HCT116 (cell line): ENCODE measurements at regions not wholly inside any gene's neighbourhood (a gene's known extent, or its start where the extent isn't known, plus 50 kb on each side); places are given as distances from the start of the nearest gene placed in this dataset.

Source experiments
- ATAC-seq: fragments of 200-7000 bp; cut with Tn5 transposase; 2 replicates; pipeline ENCODE4 v1.9.1; 2020; ENCODE audit warnings: mild to moderate bottlenecking, moderate library complexity
- BruUV-seq: library from RNA; stranded (reverse); fragments of 400-500 nt; replicated peaks from 2 replicates; lab custom pipeline; 2021; lab: Mats Ljungman, UMichigan
- CTCF ChIA-PET: fragments of 300-600 bp; sonication (Branson Sonifier 250); formaldehyde crosslinking; loops from one replicate; lab custom pipeline; 2021; ENCODE audit warnings: antibody characterized with exemption; lab: Charles Lee
- POLR2A ChIA-PET: fragments of 300-600, 350-600 bp; sonication (Branson Sonifier 250); formaldehyde crosslinking; loops from one replicate; lab custom pipeline; 2021; ENCODE audit warnings: antibody characterized with exemption; lab: Charles Lee
- RAD21 ChIA-PET, 2 experiments: fragments of 300-600 bp; sonication (Branson Sonifier 250); formaldehyde crosslinking; loops; one replicate each; lab custom pipeline; 2023; ENCODE audit warnings: low total read pairs in 2 of 2; ENCODE audit not compliant: uncharacterized antibody in 2 of 2, unreplicated experiment in 2 of 2, low non-redundant PET in 1 of 2; lab: Charles Lee
- DNase-seq: peaks from one replicate; pipeline ENCODE4 v3.0.0-alpha.2; 2010; ENCODE audit warnings: low read depth, low spot score
- H2AFZ ChIP-seq: fragments of 200-600 bp; shearing (Covaris generic), sonication (generic); 2 replicates; pipeline ENCODE4 v1.6.1; 2017; ENCODE audit warnings: low read depth, mixed run types, mixed read lengths, antibody characterized with exemption, low read length; ENCODE audit not compliant: poor library complexity, severe bottlenecking
- H3K27ac ChIP-seq: 2 replicates; pipeline ENCODE4 v1.5.1; 2012; ENCODE audit warnings: low read depth, low read length
- H3K27me3 ChIP-seq: fragments of 200-600 bp; sonication (generic); 2 replicates; pipeline ENCODE4 v1.6.1; 2016; ENCODE audit warnings: mixed run types, low read length, mixed read lengths; ENCODE audit not compliant: insufficient read depth
- H3K36me3 ChIP-seq, 2 experiments: fragments of 200-500 bp in 1 of 2; fragments of 200-600 bp in 1 of 2; sonication (Bioruptor generic) in 1 of 2; sonication (generic) in 1 of 2; 2 replicates each; pipeline versions ENCODE4 v1.5.1 to v1.6.1; 2014 to 2016; ENCODE audit warnings: low read length in 2 of 2, inconsistent platforms in 1 of 2, mixed read lengths in 1 of 2, mixed run types in 1 of 2; ENCODE audit not compliant: insufficient read depth in 2 of 2, control insufficient read depth in 1 of 2
- H3K4me1 ChIP-seq, 2 experiments: fragments of 200-600 bp in 1 of 2; sonication (generic) in 1 of 2; 2 replicates each; pipeline versions ENCODE4 v1.5.1 to v1.6.1; 2012 to 2017; ENCODE audit warnings: low read length in 2 of 2, inconsistent platforms in 1 of 2, mild to moderate bottlenecking in 1 of 2, mixed read lengths in 1 of 2, mixed run types in 1 of 2, moderate library complexity in 1 of 2; ENCODE audit not compliant: insufficient read depth in 2 of 2, control insufficient read depth in 1 of 2
- H3K4me2 ChIP-seq: fragments of 200-600 bp; sonication (generic); 2 replicates; pipeline ENCODE4 v1.6.1; 2017; ENCODE audit warnings: mixed run types, low read length, mixed read lengths
- H3K4me3 ChIP-seq, 2 experiments: fragments of 200-600 bp in 1 of 2; sonication (generic) in 1 of 2; replicated peaks in 1 of 2; 2 replicates each; pipeline ENCODE4 v1.5.1; 2011 to 2016; ENCODE audit warnings: low read length in 2 of 2, control low read depth in 1 of 2, low read depth in 1 of 2, mild to moderate bottlenecking in 1 of 2, mixed read lengths in 1 of 2, mixed run types in 1 of 2
- H3K79me2 ChIP-seq: fragments of 200-600 bp; sonication (generic); 2 replicates; pipeline ENCODE4 v1.6.1; 2017; ENCODE audit warnings: mild to moderate bottlenecking, mixed run types, low read length, moderate library complexity, mixed read lengths; ENCODE audit not compliant: insufficient read depth
- H3K9ac ChIP-seq: fragments of 200-600 bp; sonication (generic); 2 replicates; pipeline ENCODE4 v1.6.1; 2016; ENCODE audit warnings: low read length, mixed read lengths
- H3K9me2 ChIP-seq: fragments of 200-600 bp; sonication (generic), shearing (Covaris generic); 2 replicates; pipeline ENCODE4 v1.6.1; 2017; ENCODE audit warnings: mixed run types, mild to moderate bottlenecking, moderate library complexity; ENCODE audit not compliant: insufficient read depth
- H3K9me3 ChIP-seq, 2 experiments: fragments of 200-500 bp in 1 of 2; fragments of 200-600 bp in 1 of 2; sonication (Bioruptor generic) in 1 of 2; sonication (generic) in 1 of 2; 2 replicates each; pipeline ENCODE4 v1.6.1; 2014 to 2017; ENCODE audit warnings: low read length in 2 of 2, mixed read lengths in 2 of 2, inconsistent platforms in 1 of 2, low read depth in 1 of 2, mild to moderate bottlenecking in 1 of 2, mixed run types in 1 of 2, moderate library complexity in 1 of 2; ENCODE audit not compliant: control insufficient read depth in 1 of 2, insufficient read depth in 1 of 2
- H4K20me1 ChIP-seq: fragments of 200-600 bp; sonication (generic), shearing (Covaris generic); 2 replicates; pipeline ENCODE4 v1.6.1; 2017; ENCODE audit warnings: mixed run types, mild to moderate bottlenecking, moderate library complexity; ENCODE audit not compliant: insufficient read depth
- EGR1 ChIP-seq: IDR thresholded peaks from 2 replicates; pipeline ENCODE4 v1.6.1; 2012; ENCODE audit warnings: low read depth
- ELF1 ChIP-seq: IDR thresholded peaks from 2 replicates; pipeline ENCODE4 v1.6.1; 2012; ENCODE audit warnings: low read depth, borderline replicate concordance
- EZH2 ChIP-seq: fragments of 200-600 bp; sonication (generic); IDR thresholded peaks from 2 replicates; pipeline ENCODE4 v1.6.1; 2017; ENCODE audit warnings: antibody characterized with exemption, mixed run types
- EZH2phosphoT487 ChIP-seq: fragments of 200-600 bp; IDR thresholded peaks from 2 replicates; pipeline ENCODE4 v1.6.1; 2018; ENCODE audit warnings: antibody characterized with exemption, borderline replicate concordance
- FOSL1 ChIP-seq: IDR thresholded peaks from 2 replicates; pipeline ENCODE4 v1.6.1; 2012; ENCODE audit warnings: low read depth
- JUND ChIP-seq: IDR thresholded peaks from 2 replicates; pipeline ENCODE4 v1.6.1; 2012
- POLR2A ChIP-seq: IDR thresholded peaks from 2 replicates; pipeline ENCODE4 v1.7.0; 2011; ENCODE audit warnings: borderline replicate concordance; ENCODE audit not compliant: insufficient read depth, insufficient read length; ENCODE audit errors: extremely low read depth
- SIN3A ChIP-seq: IDR thresholded peaks from 2 replicates; pipeline ENCODE4 v1.6.1; 2012; ENCODE audit warnings: low read depth
- SRF ChIP-seq: IDR thresholded peaks from 2 replicates; pipeline ENCODE4 v1.6.1; 2012; ENCODE audit warnings: low read depth
- TCF7L2 ChIP-seq: IDR thresholded peaks from 2 replicates; pipeline ENCODE4 v1.7.0; 2011; ENCODE audit warnings: borderline replicate concordance, inconsistent platforms; ENCODE audit not compliant: insufficient read depth, insufficient read length; ENCODE audit errors: extremely low read depth
- YY1 ChIP-seq: IDR thresholded peaks from 2 replicates; pipeline ENCODE4 v1.6.1; 2011; ENCODE audit warnings: low read length, low read depth, moderate library complexity, mild to moderate bottlenecking; ENCODE audit not compliant: insufficient replicate concordance; ENCODE audit errors: extremely low read depth
- ZFX ChIP-seq: fragments of 450-650 bp; IDR thresholded peaks from 2 replicates; pipeline ENCODE4 v1.6.1; 2017
- ZNF274 ChIP-seq: fragments of 200-500 bp; sonication (Bioruptor generic); IDR thresholded peaks from 2 replicates; pipeline ENCODE4 v1.6.1; 2014; ENCODE audit warnings: mild to moderate bottlenecking, low read depth, low read length, inconsistent platforms
- intact Hi-C: fragments of 100-400 bp; cut with micrococcal nuclease; formaldehyde crosslinking; loops from 2 replicates; pipeline ENCODE4 v1.10.0; 2022
- TF ChIP-seq, protein P1 (sequence below): IDR thresholded peaks from 2 replicates; pipeline ENCODE4 v1.6.1; 2012
- TF ChIP-seq, protein P2 (sequence below): IDR thresholded peaks from 2 replicates; pipeline ENCODE4 v1.6.1; 2012
- TF ChIP-seq, protein P3 (sequence below): IDR thresholded peaks from 2 replicates; pipeline ENCODE4 v1.6.1; 2011; ENCODE audit warnings: mild to moderate bottlenecking, low read length, moderate library complexity; ENCODE audit not compliant: insufficient replicate concordance; ENCODE audit errors: extremely low read depth
- TF ChIP-seq, protein P4 (sequence below): IDR thresholded peaks from 2 replicates; pipeline ENCODE4 v1.6.1; 2012; ENCODE audit warnings: low read depth

DNA sequence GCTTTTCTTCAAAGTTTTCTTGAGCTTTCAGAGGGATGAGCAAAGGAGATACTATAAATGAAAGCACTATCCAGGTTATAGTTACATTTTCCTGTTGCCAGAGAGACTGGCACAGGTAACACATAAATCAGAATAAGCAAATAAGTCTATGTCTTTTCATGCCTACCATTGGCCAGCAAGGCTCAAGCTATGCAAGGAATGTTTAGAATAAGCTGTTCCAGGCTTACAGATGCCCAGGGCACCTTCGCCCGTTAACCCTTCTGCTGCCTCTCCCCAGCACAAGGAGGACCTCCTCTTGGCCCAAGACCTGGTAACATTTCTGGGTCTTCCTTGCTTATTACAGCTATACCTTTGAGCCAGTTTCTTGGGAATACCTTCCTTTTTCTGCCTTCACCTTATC is 233.7 kb upstream of the MEIS1 start:
- no peak for TF ChIP-seq ELF1
- H3K9ac ChIP-seq = no peak overlapping the region
- no peak overlapping the region for H2AFZ ChIP-seq
- H3K4me2 ChIP-seq = no peak overlapping the region
- DNase-seq (no peak), ATAC-seq (no peak)
- CTCF ChIA-PET = no interaction called here
- RAD21 ChIA-PET = no interaction called here
- H3K9me3 ChIP-seq = no peaks in the 10 kb centered on the region
- no peaks in the 10 kb centered on the region for H3K79me2 ChIP-seq
- no peaks in the 10 kb centered on the region for H3K4me1 ChIP-seq
- POLR2A ChIA-PET = no interaction called here
- no peaks in the 10 kb centered on the region for H4K20me1 ChIP-seq
- no TSS peak for BruUV-seq
- H3K27me3 ChIP-seq = peaks cover 3% of the 10 kb centered on the region; the same call in 1 of the 2 replicates
- intact Hi-C loops = no loop called here
- no peaks in the 10 kb centered on the region for H3K9me2 ChIP-seq
- no peaks in the 10 kb centered on the region for H3K36me3 ChIP-seq
- no peak overlapping the region for H3K4me3 ChIP-seq
- H3K27ac ChIP-seq = no peak overlapping the region

DNA sequence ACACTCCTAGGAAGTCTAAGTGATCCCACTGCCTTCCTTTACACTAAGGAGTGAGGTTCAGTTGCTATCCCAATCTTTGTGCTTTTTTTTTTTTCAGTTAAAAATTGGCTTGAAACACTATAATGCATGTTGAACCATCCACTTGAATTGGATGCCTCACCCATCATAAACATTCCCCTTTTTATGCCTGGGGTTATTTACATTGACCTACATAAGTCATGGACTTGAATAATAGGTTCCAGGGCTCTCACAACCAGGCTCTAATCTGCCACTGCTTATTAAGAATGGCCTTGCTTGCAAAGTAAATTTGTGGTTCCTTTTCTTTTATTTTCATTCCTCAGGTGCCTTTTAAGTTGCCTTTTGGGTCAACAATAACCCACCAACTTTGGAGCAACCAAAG is 236.1 kb upstream of the MEIS1 start:
- H3K4me3 ChIP-seq = no peak overlapping the region
- ATAC-seq = no peak
- CTCF ChIA-PET = no interaction called here
- H3K27ac ChIP-seq = no peak overlapping the region
- H3K9me3 ChIP-seq = no peaks in the 10 kb centered on the region
- H4K20me1 ChIP-seq = no peaks in the 10 kb centered on the region
- intact Hi-C loops = no loop called here
- no peaks in the 10 kb centered on the region for H3K36me3 ChIP-seq
- POLR2A ChIA-PET = no interaction called here
- H3K4me1 ChIP-seq = no peaks in the 10 kb centered on the region
- H3K9ac ChIP-seq = no peak overlapping the region
- no peak overlapping the region for H3K4me2 ChIP-seq
- TF ChIP-seq, protein P1, sequence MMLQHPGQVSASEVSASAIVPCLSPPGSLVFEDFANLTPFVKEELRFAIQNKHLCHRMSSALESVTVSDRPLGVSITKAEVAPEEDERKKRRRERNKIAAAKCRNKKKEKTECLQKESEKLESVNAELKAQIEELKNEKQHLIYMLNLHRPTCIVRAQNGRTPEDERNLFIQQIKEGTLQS = no peak
- no peak for TF ChIP-seq EGR1
- no peak for TF ChIP-seq ZNF274
- TF ChIP-seq, protein P2, sequence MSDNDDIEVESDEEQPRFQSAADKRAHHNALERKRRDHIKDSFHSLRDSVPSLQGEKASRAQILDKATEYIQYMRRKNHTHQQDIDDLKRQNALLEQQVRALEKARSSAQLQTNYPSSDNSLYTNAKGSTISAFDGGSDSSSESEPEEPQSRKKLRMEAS = no peak
- TF ChIP-seq JUND = no peak
- TF ChIP-seq POLR2A = no peak
- TF ChIP-seq EZH2phosphoT487 = no peak
- TF ChIP-seq YY1 = no peak
- TF ChIP-seq ELF1 = no peak
- TF ChIP-seq FOSL1 = no peak
- TF ChIP-seq, protein P3, sequence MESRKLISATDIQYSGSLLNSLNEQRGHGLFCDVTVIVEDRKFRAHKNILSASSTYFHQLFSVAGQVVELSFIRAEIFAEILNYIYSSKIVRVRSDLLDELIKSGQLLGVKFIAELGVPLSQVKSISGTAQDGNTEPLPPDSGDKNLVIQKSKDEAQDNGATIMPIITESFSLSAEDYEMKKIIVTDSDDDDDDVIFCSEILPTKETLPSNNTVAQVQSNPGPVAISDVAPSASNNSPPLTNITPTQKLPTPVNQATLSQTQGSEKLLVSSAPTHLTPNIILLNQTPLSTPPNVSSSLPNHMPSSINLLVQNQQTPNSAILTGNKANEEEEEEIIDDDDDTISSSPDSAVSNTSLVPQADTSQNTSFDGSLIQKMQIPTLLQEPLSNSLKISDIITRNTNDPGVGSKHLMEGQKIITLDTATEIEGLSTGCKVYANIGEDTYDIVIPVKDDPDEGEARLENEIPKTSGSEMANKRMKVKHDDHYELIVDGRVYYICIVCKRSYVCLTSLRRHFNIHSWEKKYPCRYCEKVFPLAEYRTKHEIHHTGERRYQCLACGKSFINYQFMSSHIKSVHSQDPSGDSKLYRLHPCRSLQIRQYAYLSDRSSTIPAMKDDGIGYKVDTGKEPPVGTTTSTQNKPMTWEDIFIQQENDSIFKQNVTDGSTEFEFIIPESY = no peak
- no peak for TF ChIP-seq SRF
- TF ChIP-seq SIN3A = no peak
- no peak for TF ChIP-seq EZH2
- no peak for TF ChIP-seq ZFX
- no peak for TF ChIP-seq TCF7L2
- TF ChIP-seq, protein P4, sequence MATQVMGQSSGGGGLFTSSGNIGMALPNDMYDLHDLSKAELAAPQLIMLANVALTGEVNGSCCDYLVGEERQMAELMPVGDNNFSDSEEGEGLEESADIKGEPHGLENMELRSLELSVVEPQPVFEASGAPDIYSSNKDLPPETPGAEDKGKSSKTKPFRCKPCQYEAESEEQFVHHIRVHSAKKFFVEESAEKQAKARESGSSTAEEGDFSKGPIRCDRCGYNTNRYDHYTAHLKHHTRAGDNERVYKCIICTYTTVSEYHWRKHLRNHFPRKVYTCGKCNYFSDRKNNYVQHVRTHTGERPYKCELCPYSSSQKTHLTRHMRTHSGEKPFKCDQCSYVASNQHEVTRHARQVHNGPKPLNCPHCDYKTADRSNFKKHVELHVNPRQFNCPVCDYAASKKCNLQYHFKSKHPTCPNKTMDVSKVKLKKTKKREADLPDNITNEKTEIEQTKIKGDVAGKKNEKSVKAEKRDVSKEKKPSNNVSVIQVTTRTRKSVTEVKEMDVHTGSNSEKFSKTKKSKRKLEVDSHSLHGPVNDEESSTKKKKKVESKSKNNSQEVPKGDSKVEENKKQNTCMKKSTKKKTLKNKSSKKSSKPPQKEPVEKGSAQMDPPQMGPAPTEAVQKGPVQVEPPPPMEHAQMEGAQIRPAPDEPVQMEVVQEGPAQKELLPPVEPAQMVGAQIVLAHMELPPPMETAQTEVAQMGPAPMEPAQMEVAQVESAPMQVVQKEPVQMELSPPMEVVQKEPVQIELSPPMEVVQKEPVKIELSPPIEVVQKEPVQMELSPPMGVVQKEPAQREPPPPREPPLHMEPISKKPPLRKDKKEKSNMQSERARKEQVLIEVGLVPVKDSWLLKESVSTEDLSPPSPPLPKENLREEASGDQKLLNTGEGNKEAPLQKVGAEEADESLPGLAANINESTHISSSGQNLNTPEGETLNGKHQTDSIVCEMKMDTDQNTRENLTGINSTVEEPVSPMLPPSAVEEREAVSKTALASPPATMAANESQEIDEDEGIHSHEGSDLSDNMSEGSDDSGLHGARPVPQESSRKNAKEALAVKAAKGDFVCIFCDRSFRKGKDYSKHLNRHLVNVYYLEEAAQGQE = no peak
- RAD21 ChIA-PET = no interaction called here
- no peak overlapping the region for H2AFZ ChIP-seq
- no peaks in the 10 kb centered on the region for H3K79me2 ChIP-seq
- peaks cover 3% of the 10 kb centered on the region; the same call in 1 of the 2 replicates for H3K27me3 ChIP-seq
- DNase-seq = no peak
- no peaks in the 10 kb centered on the region for H3K9me2 ChIP-seq
- no TSS peak for BruUV-seq
